Smooth muscle cell (in vitro differentiated cells): ENCODE measurements at regions not wholly inside any gene's neighbourhood (a gene's known extent, or its start where the extent isn't known, plus 50 kb on each side); places are given as distances from the start of the nearest gene placed in this dataset.

ENCODE experiments used
- DNase-seq: peaks from one replicate; lab custom pipeline; 2025; ENCODE audit not compliant: unreplicated experiment; lab: John Stamatoyannopoulos, UW
- H2AFZ ChIP-seq: fragments of 200-600 bp; sonication (generic); 2 replicates; pipeline ENCODE4 v1.6.0; 2016; ENCODE audit warnings: antibody characterized with exemption, low read depth, mild to moderate bottlenecking
- H3F3A ChIP-seq: fragments of 200-600 bp; sonication (generic); 2 replicates; pipeline ENCODE4 v1.6.0; 2017; ENCODE audit warnings: antibody characterized with exemption, low read depth
- H3K27ac ChIP-seq: fragments of 200-600 bp; sonication (generic); 2 replicates; pipeline ENCODE4 v1.5.1; 2016; ENCODE audit warnings: low read depth, mild to moderate bottlenecking
- H3K27me3 ChIP-seq: fragments of 200-600 bp; sonication (generic); 2 replicates; pipeline ENCODE4 v1.6.1; 2016; ENCODE audit warnings: low read depth, mild to moderate bottlenecking
- H3K36me3 ChIP-seq: fragments of 200-600 bp; sonication (generic); 2 replicates; pipeline ENCODE4 v1.5.1; 2016; ENCODE audit warnings: low read depth
- H3K4me1 ChIP-seq: fragments of 200-600 bp; sonication (generic); 2 replicates; pipeline ENCODE4 v1.5.1; 2016; ENCODE audit warnings: low read depth
- H3K4me2 ChIP-seq: fragments of 200-600 bp; sonication (generic); 2 replicates; pipeline ENCODE4 v1.6.0; 2016; ENCODE audit warnings: mild to moderate bottlenecking
- H3K4me3 ChIP-seq: fragments of 200-600 bp; sonication (generic); 2 replicates; pipeline ENCODE4 v1.5.1; 2016; ENCODE audit warnings: mild to moderate bottlenecking
- H3K79me2 ChIP-seq: fragments of 200-600 bp; sonication (generic); 2 replicates; pipeline ENCODE4 v1.6.0; 2016; ENCODE audit warnings: low read depth, mild to moderate bottlenecking
- H3K9ac ChIP-seq: fragments of 200-600 bp; sonication (generic); 2 replicates; pipeline ENCODE4 v1.6.0; 2016; ENCODE audit warnings: low read depth
- H3K9me3 ChIP-seq: fragments of 200-600 bp; sonication (generic); replicated peaks from 2 replicates; pipeline ENCODE4 v1.5.1; 2016; ENCODE audit warnings: low read depth
- H4K20me1 ChIP-seq: fragments of 200-600 bp; sonication (generic); 2 replicates; pipeline ENCODE4 v1.6.0; 2016; ENCODE audit warnings: low read depth
- WGBS: methylation state at CpG from one replicate; pipeline ENCODE4 v1.1.7; 2016; ENCODE audit warnings: low lambda C conversion rate; 5-methylcytosine and 5-hydroxymethylcytosine counted together
- TF ChIP-seq, protein P1 (sequence below): fragments of 200-600 bp; sonication (generic); IDR thresholded peaks from 2 replicates; pipeline ENCODE4 v1.5.1; 2017; ENCODE audit warnings: borderline replicate concordance, mild to moderate bottlenecking, antibody characterized with exemption; ENCODE audit not compliant: insufficient read depth, poor library complexity, severe bottlenecking

DNA sequence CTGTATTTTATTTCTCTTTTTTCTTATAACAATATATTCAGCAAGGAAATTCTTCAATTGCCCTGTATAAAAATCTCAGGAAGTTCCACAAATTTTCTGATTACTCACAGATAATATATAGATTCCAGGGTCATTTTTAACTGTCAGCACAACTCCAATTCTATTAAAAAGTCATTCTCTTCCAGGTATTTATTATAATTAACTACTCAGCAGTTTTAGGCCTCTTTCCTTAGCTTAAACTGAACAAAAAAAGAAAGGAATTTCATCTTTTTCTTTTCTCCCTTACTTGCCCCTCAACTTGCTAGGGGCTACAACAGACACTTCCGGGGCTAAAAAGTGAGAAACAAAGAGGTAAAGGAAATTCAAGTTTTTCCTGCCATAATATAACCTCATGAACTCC lies 358.9 kb upstream of the LRATD1 start:
- Histone ChIP-seq H3K4me3 (no peak overlapping the region), H3K9ac (no peak overlapping the region), H3K36me3 (no peaks in the 10 kb centered on the region), H3F3A (no peaks in the 10 kb centered on the region), H2AFZ (no peak overlapping the region), H3K79me2 (no peaks in the 10 kb centered on the region), H3K27ac (no peak overlapping the region), H4K20me1 (no peaks in the 10 kb centered on the region), H3K4me2 (no peak overlapping the region), H3K9me3 (no peaks in the 10 kb centered on the region), H3K4me1 (no peaks in the 10 kb centered on the region), H3K27me3 (no peaks in the 10 kb centered on the region)
- 93% methylated on average over 1 of the region's 1 CpG for WGBS
- TF ChIP-seq, protein P1, sequence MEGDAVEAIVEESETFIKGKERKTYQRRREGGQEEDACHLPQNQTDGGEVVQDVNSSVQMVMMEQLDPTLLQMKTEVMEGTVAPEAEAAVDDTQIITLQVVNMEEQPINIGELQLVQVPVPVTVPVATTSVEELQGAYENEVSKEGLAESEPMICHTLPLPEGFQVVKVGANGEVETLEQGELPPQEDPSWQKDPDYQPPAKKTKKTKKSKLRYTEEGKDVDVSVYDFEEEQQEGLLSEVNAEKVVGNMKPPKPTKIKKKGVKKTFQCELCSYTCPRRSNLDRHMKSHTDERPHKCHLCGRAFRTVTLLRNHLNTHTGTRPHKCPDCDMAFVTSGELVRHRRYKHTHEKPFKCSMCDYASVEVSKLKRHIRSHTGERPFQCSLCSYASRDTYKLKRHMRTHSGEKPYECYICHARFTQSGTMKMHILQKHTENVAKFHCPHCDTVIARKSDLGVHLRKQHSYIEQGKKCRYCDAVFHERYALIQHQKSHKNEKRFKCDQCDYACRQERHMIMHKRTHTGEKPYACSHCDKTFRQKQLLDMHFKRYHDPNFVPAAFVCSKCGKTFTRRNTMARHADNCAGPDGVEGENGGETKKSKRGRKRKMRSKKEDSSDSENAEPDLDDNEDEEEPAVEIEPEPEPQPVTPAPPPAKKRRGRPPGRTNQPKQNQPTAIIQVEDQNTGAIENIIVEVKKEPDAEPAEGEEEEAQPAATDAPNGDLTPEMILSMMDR, result no peak
- DNase-seq, result no peak

DNA sequence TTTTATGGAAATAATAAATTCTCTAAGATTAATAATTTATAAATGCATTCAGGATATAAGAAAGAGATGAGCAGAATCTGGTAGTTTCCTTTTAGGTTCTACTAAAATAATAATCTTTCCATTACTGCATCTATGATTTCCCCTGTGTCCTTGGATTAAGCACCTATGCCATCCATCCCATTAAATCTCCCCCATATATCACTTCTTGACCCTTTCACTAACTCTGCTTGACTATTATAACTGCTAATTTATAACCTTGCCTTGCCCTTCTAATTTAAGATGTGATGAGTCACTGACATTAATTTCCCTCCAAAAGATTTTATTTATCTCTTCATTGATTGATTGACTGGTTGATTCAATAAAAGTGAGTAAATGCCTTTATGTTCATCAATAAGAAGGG lies 348.3 kb upstream of the LRATD1 start:
- no peak for DNase-seq
- Histone ChIP-seq H3K79me2 (no peaks in the 10 kb centered on the region), H2AFZ (no peak overlapping the region), H3K4me1 (no peaks in the 10 kb centered on the region), H3F3A (no peaks in the 10 kb centered on the region), H3K9me3 (no peaks in the 10 kb centered on the region), H3K9ac (no peak overlapping the region), H3K4me3 (no peak overlapping the region), H4K20me1 (no peaks in the 10 kb centered on the region), H3K36me3 (no peaks in the 10 kb centered on the region), H3K4me2 (no peak overlapping the region), H3K27me3 (no peaks in the 10 kb centered on the region), H3K27ac (no peak overlapping the region)
- TF ChIP-seq, protein P1, result no peak

DNA sequence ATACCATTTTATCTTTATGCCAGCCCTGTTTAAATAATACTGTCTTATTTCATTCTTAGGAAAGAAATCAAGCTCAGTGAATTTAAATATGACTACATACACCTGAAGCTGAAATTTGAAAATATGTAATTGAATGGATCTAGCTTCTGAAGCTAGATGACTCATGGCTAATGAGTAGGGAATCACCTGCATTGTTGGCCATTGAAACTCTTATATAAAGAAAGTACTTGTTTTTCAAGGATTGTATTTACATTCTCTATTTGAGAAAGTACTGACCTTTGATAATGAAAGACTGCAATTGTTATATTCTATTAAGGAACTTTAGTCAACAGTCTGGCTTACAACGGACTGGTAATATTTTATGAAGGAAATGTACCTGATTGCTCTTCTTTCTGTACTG lies 346.7 kb upstream of the LRATD1 start:
- Histone ChIP-seq H3K27ac (no peak overlapping the region), H3K4me3 (no peak overlapping the region), H3K27me3 (no peaks in the 10 kb centered on the region), H3K4me2 (no peak overlapping the region), H4K20me1 (no peaks in the 10 kb centered on the region), H3K36me3 (no peaks in the 10 kb centered on the region), H3K4me1 (no peaks in the 10 kb centered on the region), H2AFZ (no peak overlapping the region), H3F3A (no peaks in the 10 kb centered on the region), H3K79me2 (no peaks in the 10 kb centered on the region), H3K9ac (no peak overlapping the region), H3K9me3 (no peaks in the 10 kb centered on the region)
- TF ChIP-seq, protein P1, result no peak
- no peak for DNase-seq
- WGBS, result 71% methylated on average over 1 of the region's 1 CpG

DNA sequence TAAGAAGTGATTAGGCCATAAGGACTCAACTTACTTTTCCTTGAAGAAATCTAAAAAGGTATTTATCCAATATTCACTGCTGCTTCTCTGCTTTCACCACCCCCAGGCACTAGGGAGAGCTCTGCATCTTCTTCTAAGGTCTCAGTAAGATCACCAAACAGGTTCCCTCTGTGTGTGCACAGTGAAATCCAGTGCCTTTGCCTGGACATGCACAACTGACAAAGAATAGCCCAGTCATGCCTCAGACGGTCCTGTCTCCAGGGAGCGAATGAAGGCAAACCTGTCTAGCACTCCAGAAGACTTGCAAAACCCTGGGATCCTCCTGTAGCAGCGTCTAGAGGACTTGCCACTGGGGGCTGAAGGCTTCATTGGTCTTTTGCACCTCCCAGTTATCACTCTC lies 344.5 kb upstream of the LRATD1 start:
- TF ChIP-seq, protein P1, result no peak
- H3K27me3 ChIP-seq, result no peaks in the 10 kb centered on the region
- no peak overlapping the region for H3K4me2 ChIP-seq
- no peak overlapping the region for H2AFZ ChIP-seq
- no peaks in the 10 kb centered on the region for H3K79me2 ChIP-seq
- DNase-seq, result no peak
- no peak overlapping the region for H3K4me3 ChIP-seq
- H3K36me3 ChIP-seq, result no peaks in the 10 kb centered on the region
- no peaks in the 10 kb centered on the region for H3K4me1 ChIP-seq
- no peaks in the 10 kb centered on the region for H3K9me3 ChIP-seq
- H3F3A ChIP-seq, result no peaks in the 10 kb centered on the region
- no peaks in the 10 kb centered on the region for H4K20me1 ChIP-seq
- WGBS, result 71% methylated on average over 3 of the region's 3 CpGs
- H3K27ac ChIP-seq, result peak overlapping the region; percentile 15
- H3K9ac ChIP-seq, result no peak overlapping the region
